Hepatocyte (in vitro differentiated cells): ENCODE measurements at regions not wholly inside any gene's neighbourhood (a gene's known extent, or its start where the extent isn't known, plus 50 kb on each side); places are given as distances from the start of the nearest gene placed in this dataset.

ENCODE experiments used
- EZH2 ChIP-seq: fragments of 200-600 bp; sonication (generic); IDR thresholded peaks from 2 replicates; pipeline ENCODE4 v1.6.1; 2016; ENCODE audit warnings: antibody characterized with exemption, mild to moderate bottlenecking, borderline replicate concordance
- TF ChIP-seq, protein P1 (sequence below): fragments of 200-600 bp; sonication (generic); IDR thresholded peaks from 2 replicates; pipeline ENCODE4 v1.5.1; 2016; ENCODE audit warnings: antibody characterized with exemption, mild to moderate bottlenecking; ENCODE audit not compliant: poor library complexity

DNA sequence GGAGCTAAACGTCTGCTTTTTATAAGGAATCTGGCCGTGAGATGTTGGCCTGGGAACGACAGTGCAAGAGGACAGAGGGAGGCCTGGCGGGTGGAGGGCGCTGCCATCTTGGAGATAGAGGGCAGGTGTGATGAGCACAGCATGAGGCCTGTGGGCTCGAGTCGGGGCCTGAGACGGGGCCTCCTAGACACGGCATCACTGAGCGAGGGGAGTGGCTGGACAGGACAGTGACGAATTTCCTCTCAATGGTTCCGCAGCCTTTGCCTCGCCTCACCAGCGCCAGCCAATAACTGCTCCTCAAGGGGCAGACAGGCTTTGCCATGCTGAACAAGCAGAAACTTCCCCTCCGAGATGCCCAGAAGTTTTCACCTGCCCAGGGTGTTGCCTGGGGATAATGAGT is 376.7 kb downstream of the THBS2 start:
- TF ChIP-seq, protein P1, sequence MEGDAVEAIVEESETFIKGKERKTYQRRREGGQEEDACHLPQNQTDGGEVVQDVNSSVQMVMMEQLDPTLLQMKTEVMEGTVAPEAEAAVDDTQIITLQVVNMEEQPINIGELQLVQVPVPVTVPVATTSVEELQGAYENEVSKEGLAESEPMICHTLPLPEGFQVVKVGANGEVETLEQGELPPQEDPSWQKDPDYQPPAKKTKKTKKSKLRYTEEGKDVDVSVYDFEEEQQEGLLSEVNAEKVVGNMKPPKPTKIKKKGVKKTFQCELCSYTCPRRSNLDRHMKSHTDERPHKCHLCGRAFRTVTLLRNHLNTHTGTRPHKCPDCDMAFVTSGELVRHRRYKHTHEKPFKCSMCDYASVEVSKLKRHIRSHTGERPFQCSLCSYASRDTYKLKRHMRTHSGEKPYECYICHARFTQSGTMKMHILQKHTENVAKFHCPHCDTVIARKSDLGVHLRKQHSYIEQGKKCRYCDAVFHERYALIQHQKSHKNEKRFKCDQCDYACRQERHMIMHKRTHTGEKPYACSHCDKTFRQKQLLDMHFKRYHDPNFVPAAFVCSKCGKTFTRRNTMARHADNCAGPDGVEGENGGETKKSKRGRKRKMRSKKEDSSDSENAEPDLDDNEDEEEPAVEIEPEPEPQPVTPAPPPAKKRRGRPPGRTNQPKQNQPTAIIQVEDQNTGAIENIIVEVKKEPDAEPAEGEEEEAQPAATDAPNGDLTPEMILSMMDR, result no peak
- TF ChIP-seq EZH2, result no peak
